ENCODE measurements at regions not wholly inside any gene's neighbourhood (a gene's known extent, or its start where the extent isn't known, plus 50 kb on each side); places are given as distances from the start of the nearest gene placed in this dataset.

DNA sequence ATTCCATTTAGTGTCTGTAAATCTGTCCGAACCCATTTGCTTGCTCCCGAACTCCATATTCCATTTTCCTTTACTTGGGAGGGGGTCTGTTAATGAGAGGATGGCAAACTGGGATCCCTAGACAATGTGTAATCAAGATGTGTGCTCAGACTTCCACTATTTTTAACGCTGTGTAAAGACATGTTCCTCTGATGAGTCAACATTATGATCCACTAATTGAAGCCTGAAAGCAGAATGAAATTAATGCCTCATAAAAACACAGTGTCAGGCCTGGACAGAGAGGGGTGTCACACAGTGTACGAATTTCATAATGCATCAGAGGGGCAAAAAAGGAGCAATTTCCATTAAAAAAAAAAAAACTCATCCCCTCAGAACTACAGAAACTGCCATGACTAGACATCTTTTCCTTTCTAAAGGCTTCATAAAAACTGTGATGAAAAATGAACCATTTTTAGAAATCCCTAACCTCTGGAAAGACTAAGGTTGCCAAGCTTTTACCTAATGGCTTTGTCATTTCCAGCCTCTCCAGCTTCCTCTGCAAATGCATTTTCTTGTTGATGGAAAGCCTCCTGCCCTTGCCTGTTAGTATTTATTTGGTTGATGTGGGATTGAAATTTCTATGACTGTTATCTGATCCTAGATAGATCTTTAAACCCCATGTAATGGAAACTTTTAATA, 209.2 kb upstream of the DCC start:
- TF ChIP-seq, protein P1, sequence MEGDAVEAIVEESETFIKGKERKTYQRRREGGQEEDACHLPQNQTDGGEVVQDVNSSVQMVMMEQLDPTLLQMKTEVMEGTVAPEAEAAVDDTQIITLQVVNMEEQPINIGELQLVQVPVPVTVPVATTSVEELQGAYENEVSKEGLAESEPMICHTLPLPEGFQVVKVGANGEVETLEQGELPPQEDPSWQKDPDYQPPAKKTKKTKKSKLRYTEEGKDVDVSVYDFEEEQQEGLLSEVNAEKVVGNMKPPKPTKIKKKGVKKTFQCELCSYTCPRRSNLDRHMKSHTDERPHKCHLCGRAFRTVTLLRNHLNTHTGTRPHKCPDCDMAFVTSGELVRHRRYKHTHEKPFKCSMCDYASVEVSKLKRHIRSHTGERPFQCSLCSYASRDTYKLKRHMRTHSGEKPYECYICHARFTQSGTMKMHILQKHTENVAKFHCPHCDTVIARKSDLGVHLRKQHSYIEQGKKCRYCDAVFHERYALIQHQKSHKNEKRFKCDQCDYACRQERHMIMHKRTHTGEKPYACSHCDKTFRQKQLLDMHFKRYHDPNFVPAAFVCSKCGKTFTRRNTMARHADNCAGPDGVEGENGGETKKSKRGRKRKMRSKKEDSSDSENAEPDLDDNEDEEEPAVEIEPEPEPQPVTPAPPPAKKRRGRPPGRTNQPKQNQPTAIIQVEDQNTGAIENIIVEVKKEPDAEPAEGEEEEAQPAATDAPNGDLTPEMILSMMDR (IDR thresholded peaks at IDR 0.05): no peak
- no peak for TF ChIP-seq POLR2A (IDR thresholded peaks at IDR 0.05)
- TF ChIP-seq EP300 (IDR thresholded peaks at IDR 0.05): no peak
